ENCODE measurements at regions not wholly inside any gene's neighbourhood (a gene's known extent, or its start where the extent isn't known, plus 50 kb on each side); places are given as distances from the start of the nearest gene placed in this dataset.

- Histone ChIP-seq H3K9me3 (ENCODE audit: control insufficient read depth in 2 of 2, low read length in 2 of 2) (no peaks in the 10 kb centered on the region), H3K4me1 (ENCODE audit: control insufficient read depth, insufficient read depth, low read length) (no peaks in the 10 kb centered on the region), H3K36me3 (ENCODE audit: control insufficient read depth in 2 of 2, insufficient read depth in 2 of 2, low read length in 2 of 2) (no peaks in the 10 kb centered on the region), H3K27me3 (ENCODE audit: control insufficient read depth in 1 of 2, insufficient read depth in 2 of 2, low read length in 2 of 2) (no peaks in the 10 kb centered on the region), H3K4me3 (ENCODE audit: low read length in 2 of 2) (no peak overlapping the region), H3K9ac (ENCODE audit: low read length in 2 of 2) (no peak overlapping the region), H3K27ac (ENCODE audit: low read length) (no peak overlapping the region)
Measured at GRCh38 chr6:169997930-169998218, 246.5 kb downstream of the ERMARD start.

DNA sequence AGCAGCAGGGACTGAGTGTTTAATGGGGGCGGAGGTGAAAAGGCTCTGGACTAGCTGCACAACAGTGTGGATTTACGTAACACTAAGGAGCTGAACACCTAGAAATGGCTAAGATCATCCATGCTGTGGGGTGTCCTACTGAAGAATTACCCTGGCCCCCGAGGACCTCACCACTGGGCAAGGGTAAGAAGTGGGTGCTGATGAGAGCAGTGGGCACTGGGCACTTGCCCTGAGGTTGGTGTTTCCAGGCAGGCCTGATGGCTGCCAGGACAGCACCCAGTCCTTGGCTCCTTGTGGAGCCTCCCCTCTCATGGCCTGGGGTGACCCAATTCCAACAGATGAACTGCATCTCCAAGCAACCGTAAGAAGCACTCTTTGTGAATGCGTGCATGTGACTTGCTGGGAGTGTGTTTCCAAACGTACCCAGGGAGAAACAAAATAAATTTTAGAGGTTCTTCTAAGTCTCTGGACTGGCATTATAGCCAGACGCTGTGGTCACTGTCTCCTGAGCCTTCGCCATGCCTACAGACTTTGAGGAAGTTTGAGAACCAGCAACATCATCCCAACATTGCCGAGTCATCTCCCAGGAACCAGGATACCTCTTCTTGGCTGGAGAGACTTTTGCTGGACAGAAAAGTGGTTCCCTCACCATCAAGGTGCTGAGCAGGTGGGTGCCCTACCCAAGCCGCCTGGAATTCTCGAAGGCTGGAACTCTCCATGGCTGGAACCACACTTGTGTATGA is 245.9 kb downstream of the ERMARD start:
- no peak overlapping the region for H3K4me3 ChIP-seq (ENCODE audit: low read length in 2 of 2)
- no peak overlapping the region for H3K27ac ChIP-seq (ENCODE audit: low read length)
- H3K9me3 ChIP-seq (ENCODE audit: control insufficient read depth in 2 of 2, low read length in 2 of 2): no peaks in the 10 kb centered on the region
- H3K36me3 ChIP-seq (ENCODE audit: control insufficient read depth in 2 of 2, insufficient read depth in 2 of 2, low read length in 2 of 2): no peaks in the 10 kb centered on the region
- no peaks in the 10 kb centered on the region for H3K27me3 ChIP-seq (ENCODE audit: control insufficient read depth in 1 of 2, insufficient read depth in 2 of 2, low read length in 2 of 2)
- no peak overlapping the region for H3K9ac ChIP-seq (ENCODE audit: low read length in 2 of 2)
- H3K4me1 ChIP-seq (ENCODE audit: control insufficient read depth, insufficient read depth, low read length): no peaks in the 10 kb centered on the region

DNA sequence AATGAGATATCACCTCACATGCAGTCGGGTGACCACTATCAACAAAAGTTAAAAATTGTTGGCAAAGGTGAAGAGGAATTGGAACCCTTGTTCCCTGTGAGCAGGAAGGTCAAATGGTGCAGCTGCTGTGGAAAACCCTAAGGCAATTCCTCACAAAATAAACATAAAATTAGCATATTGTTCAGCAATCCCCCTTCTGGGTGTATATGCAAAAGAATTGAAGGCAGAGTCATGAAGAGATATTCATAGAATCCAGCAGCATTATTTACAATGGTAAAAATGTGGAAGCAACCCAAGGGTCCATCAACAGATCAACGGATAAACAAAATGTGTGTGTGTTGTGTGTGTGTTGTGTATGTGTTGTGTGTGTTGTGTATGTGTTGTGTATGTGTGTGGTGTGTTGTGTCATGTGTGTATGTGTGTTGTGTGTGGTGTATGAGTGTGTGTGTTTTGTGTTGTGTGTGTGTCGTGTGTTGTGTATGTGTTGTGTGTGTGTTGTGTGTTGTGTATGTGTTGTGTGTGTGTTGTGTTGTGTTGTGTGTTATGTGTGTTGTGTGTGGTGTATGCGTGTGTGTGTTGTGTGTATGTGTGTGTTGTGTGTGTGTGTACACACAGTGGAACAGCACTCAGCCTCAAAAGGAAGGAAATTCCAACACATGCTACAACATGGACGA is 245.1 kb downstream of the ERMARD start:
- Histone ChIP-seq H3K27me3 (ENCODE audit: control insufficient read depth in 1 of 2, insufficient read depth in 2 of 2, low read length in 2 of 2) (no peaks in the 10 kb centered on the region), H3K4me3 (ENCODE audit: low read length in 2 of 2) (no peak overlapping the region), H3K36me3 (ENCODE audit: control insufficient read depth in 2 of 2, insufficient read depth in 2 of 2, low read length in 2 of 2) (no peaks in the 10 kb centered on the region), H3K4me1 (ENCODE audit: control insufficient read depth, insufficient read depth, low read length) (no peaks in the 10 kb centered on the region), H3K27ac (ENCODE audit: low read length) (no peak overlapping the region), H3K9me3 (ENCODE audit: control insufficient read depth in 2 of 2, low read length in 2 of 2) (no peaks in the 10 kb centered on the region), H3K9ac (ENCODE audit: low read length in 2 of 2) (no peak overlapping the region)

DNA sequence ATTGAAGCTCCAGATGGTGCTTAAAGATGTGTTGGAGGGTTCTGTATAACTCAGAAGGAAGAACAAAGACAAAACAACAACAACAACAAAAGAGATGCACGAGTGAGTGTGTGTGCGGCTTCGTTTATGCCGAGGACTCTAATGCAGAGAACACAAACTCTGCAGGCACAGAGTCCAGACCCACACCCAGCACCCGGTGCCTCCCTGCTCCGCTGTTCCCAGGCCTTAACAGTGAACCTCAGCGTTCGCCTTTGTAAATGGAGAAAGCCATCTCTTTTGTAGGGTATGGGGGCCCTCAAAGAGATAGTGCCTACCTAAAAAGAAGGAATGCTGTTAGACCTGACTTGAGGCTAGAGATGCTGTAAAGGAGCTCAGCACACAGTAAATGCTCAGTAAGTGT is 243.3 kb downstream of the ERMARD start:
- no peak overlapping the region for H3K4me3 ChIP-seq (ENCODE audit: low read length in 2 of 2)
- no peaks in the 10 kb centered on the region for H3K36me3 ChIP-seq (ENCODE audit: control insufficient read depth in 2 of 2, insufficient read depth in 2 of 2, low read length in 2 of 2)
- no peak overlapping the region for H3K27ac ChIP-seq (ENCODE audit: low read length)
- H3K4me1 ChIP-seq (ENCODE audit: control insufficient read depth, insufficient read depth, low read length): no peaks in the 10 kb centered on the region
- H3K27me3 ChIP-seq (ENCODE audit: control insufficient read depth in 1 of 2, insufficient read depth in 2 of 2, low read length in 2 of 2): no peaks in the 10 kb centered on the region
- H3K9me3 ChIP-seq (ENCODE audit: control insufficient read depth in 2 of 2, low read length in 2 of 2): no peaks in the 10 kb centered on the region
- no peak overlapping the region for H3K9ac ChIP-seq (ENCODE audit: low read length in 2 of 2)

DNA sequence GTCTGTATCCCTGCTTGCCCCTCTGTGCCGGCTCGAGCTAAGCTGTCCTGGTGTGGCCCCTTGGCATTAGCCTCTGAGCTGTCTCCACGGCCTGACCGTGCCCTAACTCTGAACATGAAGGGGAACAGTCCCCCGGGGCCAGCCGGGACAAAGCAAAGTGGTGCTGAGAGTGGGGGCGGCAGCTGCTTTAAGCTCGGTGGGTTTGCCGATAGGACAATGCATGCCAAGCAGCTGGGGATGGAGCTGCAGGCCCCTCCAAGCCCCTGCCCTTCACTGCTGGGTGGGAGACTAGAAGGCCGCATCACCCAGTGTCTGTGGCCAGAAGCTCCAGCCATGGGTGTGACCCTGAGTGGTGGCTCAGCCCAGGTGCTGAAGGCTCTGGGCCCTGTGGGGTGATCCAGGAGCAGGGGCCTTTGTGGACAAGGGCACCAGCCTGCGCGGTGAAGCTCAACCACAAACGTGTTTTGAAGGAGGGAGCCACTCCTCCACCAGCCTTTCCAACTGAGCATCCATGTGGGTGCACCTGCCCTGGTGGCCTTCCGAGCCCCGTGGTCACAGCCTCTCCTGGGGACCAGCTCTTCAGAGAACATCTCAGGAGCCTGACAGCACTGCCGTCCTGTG is 242.5 kb downstream of the ERMARD start:
- H3K27me3 ChIP-seq (ENCODE audit: control insufficient read depth in 1 of 2, insufficient read depth in 2 of 2, low read length in 2 of 2): no peaks in the 10 kb centered on the region
- H3K4me3 ChIP-seq (ENCODE audit: low read length in 2 of 2): no peak overlapping the region
- H3K4me1 ChIP-seq (ENCODE audit: control insufficient read depth, insufficient read depth, low read length): no peaks in the 10 kb centered on the region
- no peaks in the 10 kb centered on the region for H3K9me3 ChIP-seq (ENCODE audit: control insufficient read depth in 2 of 2, low read length in 2 of 2)
- no peaks in the 10 kb centered on the region for H3K36me3 ChIP-seq (ENCODE audit: control insufficient read depth in 2 of 2, insufficient read depth in 2 of 2, low read length in 2 of 2)
- H3K9ac ChIP-seq (ENCODE audit: low read length in 2 of 2): no peak overlapping the region
- no peak overlapping the region for H3K27ac ChIP-seq (ENCODE audit: low read length)

- H3K4me3 ChIP-seq (ENCODE audit: low read length in 2 of 2): no peak overlapping the region
- no peak overlapping the region for H3K9ac ChIP-seq (ENCODE audit: low read length in 2 of 2)
- H3K4me1 ChIP-seq (ENCODE audit: control insufficient read depth, insufficient read depth, low read length): no peaks in the 10 kb centered on the region
- H3K27ac ChIP-seq (ENCODE audit: low read length): no peak overlapping the region
- H3K36me3 ChIP-seq (ENCODE audit: control insufficient read depth in 2 of 2, insufficient read depth in 2 of 2, low read length in 2 of 2): no peaks in the 10 kb centered on the region
- no peaks in the 10 kb centered on the region for H3K9me3 ChIP-seq (ENCODE audit: control insufficient read depth in 2 of 2, low read length in 2 of 2)
- no peaks in the 10 kb centered on the region for H3K27me3 ChIP-seq (ENCODE audit: control insufficient read depth in 1 of 2, insufficient read depth in 2 of 2, low read length in 2 of 2)
Measured at GRCh38 chr6:169991913-169992312, 240.5 kb downstream of the ERMARD start.

DNA sequence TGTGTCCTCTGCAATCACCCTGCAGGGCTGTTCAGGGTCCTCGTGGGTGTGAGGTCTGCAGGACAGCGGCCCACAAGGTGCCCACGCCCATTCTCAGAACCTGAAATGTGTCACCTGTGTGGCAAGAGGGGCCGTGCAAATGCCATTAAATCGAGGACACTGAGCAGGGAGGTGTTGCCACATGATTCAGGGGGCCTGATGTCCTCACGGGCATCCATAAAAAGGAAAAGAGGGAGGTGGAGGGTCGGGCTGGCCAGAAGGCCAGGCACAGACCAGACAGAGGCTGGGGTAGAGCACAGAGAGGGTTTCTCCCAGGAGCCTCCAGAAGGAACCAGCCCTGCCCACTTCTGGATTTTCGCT is 239.6 kb downstream of the ERMARD start:
- no peaks in the 10 kb centered on the region for H3K36me3 ChIP-seq (ENCODE audit: control insufficient read depth in 2 of 2, insufficient read depth in 2 of 2, low read length in 2 of 2)
- H3K4me1 ChIP-seq (ENCODE audit: control insufficient read depth, insufficient read depth, low read length): no peaks in the 10 kb centered on the region
- no peak overlapping the region for H3K4me3 ChIP-seq (ENCODE audit: low read length in 2 of 2)
- H3K9me3 ChIP-seq (ENCODE audit: control insufficient read depth in 2 of 2, low read length in 2 of 2): no peaks in the 10 kb centered on the region
- H3K27me3 ChIP-seq (ENCODE audit: control insufficient read depth in 1 of 2, insufficient read depth in 2 of 2, low read length in 2 of 2): no peaks in the 10 kb centered on the region
- H3K27ac ChIP-seq (ENCODE audit: low read length): no peak overlapping the region
- H3K9ac ChIP-seq (ENCODE audit: low read length in 2 of 2): no peak overlapping the region

GRCh38 chr6:169990095-169991030 is 238.9 kb downstream of the ERMARD start:
- H3K9ac ChIP-seq (ENCODE audit: low read length in 2 of 2): no peak overlapping the region
- H3K27ac ChIP-seq (ENCODE audit: low read length): no peak overlapping the region
- H3K4me3 ChIP-seq (ENCODE audit: low read length in 2 of 2): no peak overlapping the region
- no peaks in the 10 kb centered on the region for H3K9me3 ChIP-seq (ENCODE audit: control insufficient read depth in 2 of 2, low read length in 2 of 2)
- no peaks in the 10 kb centered on the region for H3K27me3 ChIP-seq (ENCODE audit: control insufficient read depth in 1 of 2, insufficient read depth in 2 of 2, low read length in 2 of 2)
- H3K36me3 ChIP-seq (ENCODE audit: control insufficient read depth in 2 of 2, insufficient read depth in 2 of 2, low read length in 2 of 2): no peaks in the 10 kb centered on the region
- no peaks in the 10 kb centered on the region for H3K4me1 ChIP-seq (ENCODE audit: control insufficient read depth, insufficient read depth, low read length)

GRCh38 chr6:169989594-169989993 is 238.2 kb downstream of the ERMARD start:
- H3K4me1 ChIP-seq (ENCODE audit: control insufficient read depth, insufficient read depth, low read length): no peaks in the 10 kb centered on the region
- H3K36me3 ChIP-seq (ENCODE audit: control insufficient read depth in 2 of 2, insufficient read depth in 2 of 2, low read length in 2 of 2): no peaks in the 10 kb centered on the region
- no peaks in the 10 kb centered on the region for H3K27me3 ChIP-seq (ENCODE audit: control insufficient read depth in 1 of 2, insufficient read depth in 2 of 2, low read length in 2 of 2)
- H3K27ac ChIP-seq (ENCODE audit: low read length): no peak overlapping the region
- no peaks in the 10 kb centered on the region for H3K9me3 ChIP-seq (ENCODE audit: control insufficient read depth in 2 of 2, low read length in 2 of 2)
- no peak overlapping the region for H3K9ac ChIP-seq (ENCODE audit: low read length in 2 of 2)
- H3K4me3 ChIP-seq (ENCODE audit: low read length in 2 of 2): no peak overlapping the region

DNA sequence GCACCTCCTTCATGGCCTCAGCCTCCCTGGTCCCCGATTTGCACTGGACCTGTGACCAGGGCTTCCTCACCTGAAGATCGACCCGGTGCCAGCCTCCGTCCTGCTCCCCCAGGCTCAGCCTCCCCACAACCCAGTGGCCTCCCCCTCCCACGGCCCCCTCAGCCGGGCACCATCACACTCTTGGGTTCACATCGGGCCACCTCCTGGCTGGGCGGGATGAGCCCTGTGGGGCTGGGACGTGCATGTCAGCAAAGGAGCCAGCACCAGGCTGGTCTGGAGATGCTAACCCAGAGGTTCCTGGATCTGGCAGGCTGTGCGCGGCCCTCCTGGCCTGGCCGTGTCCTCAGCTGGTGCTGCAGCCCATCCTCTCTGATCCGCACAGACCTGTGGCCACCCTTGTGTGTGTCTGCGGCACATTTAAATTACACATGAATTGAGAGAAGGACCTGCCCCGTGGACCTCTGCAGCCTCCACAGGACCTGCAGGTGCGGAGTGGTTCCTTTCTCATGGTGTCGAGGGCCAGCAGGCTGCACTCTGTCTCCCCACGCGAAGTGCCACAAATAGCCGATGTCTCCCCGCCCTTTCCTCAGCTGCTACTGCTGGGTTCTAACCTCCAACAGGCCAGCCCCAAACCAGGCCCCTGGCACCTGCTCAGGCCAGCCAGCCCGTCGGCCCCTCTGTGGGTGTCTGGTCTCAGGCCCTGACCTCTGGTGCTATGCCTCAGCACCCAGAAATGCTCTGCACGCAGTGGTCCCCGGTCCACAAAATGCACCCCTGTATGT is 237.5 kb downstream of the ERMARD start:
- H3K4me1 ChIP-seq (ENCODE audit: control insufficient read depth, insufficient read depth, low read length): no peaks in the 10 kb centered on the region
- H3K4me3 ChIP-seq (ENCODE audit: low read length in 2 of 2): no peak overlapping the region
- H3K9me3 ChIP-seq (ENCODE audit: control insufficient read depth in 2 of 2, low read length in 2 of 2): no peaks in the 10 kb centered on the region
- no peak overlapping the region for H3K27ac ChIP-seq (ENCODE audit: low read length)
- no peak overlapping the region for H3K9ac ChIP-seq (ENCODE audit: low read length in 2 of 2)
- H3K27me3 ChIP-seq (ENCODE audit: control insufficient read depth in 1 of 2, insufficient read depth in 2 of 2, low read length in 2 of 2): no peaks in the 10 kb centered on the region
- no peaks in the 10 kb centered on the region for H3K36me3 ChIP-seq (ENCODE audit: control insufficient read depth in 2 of 2, insufficient read depth in 2 of 2, low read length in 2 of 2)
